ENCODE measurements at regions not wholly inside any gene's neighbourhood (a gene's known extent, or its start where the extent isn't known, plus 50 kb on each side); places are given as distances from the start of the nearest gene placed in this dataset.

DNA sequence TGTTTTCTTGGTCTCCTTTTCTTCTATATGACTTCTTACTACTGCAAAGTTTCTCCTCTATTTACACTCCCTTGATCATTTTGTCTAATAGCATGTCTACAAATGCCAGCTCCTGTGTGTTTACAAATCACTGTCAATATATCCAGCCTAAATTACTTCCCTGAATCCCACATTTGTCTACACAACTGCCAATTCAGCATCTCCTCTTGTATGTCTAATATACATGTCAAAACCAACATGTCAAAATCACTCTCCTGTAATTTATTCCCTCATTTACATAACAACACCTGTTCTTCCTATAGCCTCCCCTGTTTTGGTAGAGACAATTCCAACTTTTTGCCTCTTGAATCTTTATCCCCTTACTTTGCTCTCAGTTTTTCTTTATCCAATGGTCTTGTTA, 359.3 kb downstream of the PLOD2 start:
- Mint-ChIP-seq H3K4me3 (no peak overlapping the region), H3K27me3 (ENCODE audit: insufficient read depth) (peaks cover 4% of the 10 kb centered on the region; the same call in 1 of the 2 replicates), H3K27ac (no peak overlapping the region), H3K4me1 (ENCODE audit: low read depth) (no peaks in the 10 kb centered on the region), H3K9me3 (no peaks in the 10 kb centered on the region; the same call in 1 of the 2 replicates), H3K36me3 (ENCODE audit: low read depth) (no peaks in the 10 kb centered on the region)
- no peak for TF ChIP-seq CTCF (IDR thresholded peaks at IDR 0.05)
- DNase-seq: no peak

GRCh38 chr3:145807990-145808389, 353.0 kb downstream of the PLOD2 start:
- DNase-seq: peak; percentile 19
- Mint-ChIP-seq H3K36me3 (ENCODE audit: low read depth) (no peaks in the 10 kb centered on the region), H3K27ac (no peak overlapping the region), H3K9me3 (no peaks in the 10 kb centered on the region; the same call in 1 of the 2 replicates), H3K4me1 (ENCODE audit: low read depth) (no peaks in the 10 kb centered on the region), H3K4me3 (no peak overlapping the region), H3K27me3 (ENCODE audit: insufficient read depth) (no peaks in the 10 kb centered on the region; the same call in 1 of the 2 replicates)
- peak; percentile 42; the same call in 1 of the 2 replicates for TF ChIP-seq CTCF (IDR thresholded peaks at IDR 0.05)

- no peaks in the 10 kb centered on the region for H3K36me3 Mint-ChIP-seq (ENCODE audit: low read depth)
- H3K4me3 Mint-ChIP-seq: no peak overlapping the region
- H3K27me3 Mint-ChIP-seq (ENCODE audit: insufficient read depth): no peaks in the 10 kb centered on the region; the same call in 1 of the 2 replicates
- no peak for DNase-seq
- H3K27ac Mint-ChIP-seq: no peak overlapping the region
- no peaks in the 10 kb centered on the region for H3K4me1 Mint-ChIP-seq (ENCODE audit: low read depth)
- H3K9me3 Mint-ChIP-seq: no peaks in the 10 kb centered on the region; the same call in 1 of the 2 replicates
- TF ChIP-seq CTCF (IDR thresholded peaks at IDR 0.05): no peak
These were observed 348.6 kb downstream of the PLOD2 start for GRCh38 chr3:145812391-145812790.

GRCh38 chr3:145815707-145816413, 345.1 kb downstream of the PLOD2 start:
- H3K4me1 Mint-ChIP-seq (ENCODE audit: low read depth): no peaks in the 10 kb centered on the region
- H3K27me3 Mint-ChIP-seq (ENCODE audit: insufficient read depth): no peaks in the 10 kb centered on the region
- no peak overlapping the region for H3K27ac Mint-ChIP-seq
- no peak overlapping the region for H3K4me3 Mint-ChIP-seq
- TF ChIP-seq CTCF (IDR thresholded peaks at IDR 0.05): no peak
- no peaks in the 10 kb centered on the region for H3K9me3 Mint-ChIP-seq
- H3K36me3 Mint-ChIP-seq (ENCODE audit: low read depth): no peaks in the 10 kb centered on the region
- no peak for DNase-seq

DNA sequence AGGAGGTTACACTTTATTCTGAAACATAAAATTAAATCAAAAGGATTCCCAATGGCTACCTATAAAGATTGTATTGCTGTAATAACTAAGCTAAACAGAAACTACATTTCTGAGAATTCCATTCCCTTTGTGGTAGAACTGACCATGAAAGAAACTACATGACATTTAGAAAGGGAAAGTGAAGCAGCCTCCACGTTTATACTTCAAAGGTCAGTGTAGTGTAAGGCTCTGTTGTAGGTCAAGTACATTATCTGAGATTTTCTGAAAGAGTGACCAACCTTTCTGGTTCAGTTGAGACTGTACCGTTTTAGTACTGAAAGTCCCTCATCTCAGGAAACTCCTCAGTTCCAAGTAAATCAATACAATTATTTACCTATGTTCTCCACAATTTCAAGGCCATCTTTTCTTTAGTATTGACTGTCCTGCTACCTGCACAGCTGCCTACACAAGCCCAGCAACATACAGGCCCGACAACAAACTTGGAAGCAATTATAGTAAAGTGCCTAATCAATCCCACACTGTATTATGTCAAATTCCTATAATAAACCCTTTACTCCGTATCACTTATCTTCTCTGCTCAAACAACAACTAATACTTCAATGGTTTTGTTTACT, 343.0 kb downstream of the PLOD2 start:
- Mint-ChIP-seq H3K27ac (no peak overlapping the region), H3K4me1 (ENCODE audit: low read depth) (no peaks in the 10 kb centered on the region), H3K4me3 (no peak overlapping the region), H3K27me3 (ENCODE audit: insufficient read depth) (no peaks in the 10 kb centered on the region), H3K36me3 (ENCODE audit: low read depth) (no peaks in the 10 kb centered on the region), H3K9me3 (no peaks in the 10 kb centered on the region)
- no peak for TF ChIP-seq CTCF (IDR thresholded peaks at IDR 0.05)
- no peak for DNase-seq
